Dedifferentiated amniotic fluid mesenchymal stem cell (primary cell): ENCODE measurements at regions not wholly inside any gene's neighbourhood (a gene's known extent, or its start where the extent isn't known, plus 50 kb on each side); places are given as distances from the start of the nearest gene placed in this dataset.
A peak's percentile ranks its signal among the peaks of the same experiment; 100 is the strongest.

Experiments used
- DNase-seq: peaks from one replicate; pipeline ENCODE4 v3.0.0-alpha.2; 2016; ENCODE audit errors: extremely low spot score

- no peak for DNase-seq
Measured at GRCh38 chr5:39891376-39891775, 466.6 kb upstream of the DAB2 start.

GRCh38 chr5:39880985-39881384, 456.2 kb upstream of the DAB2 start:
- no peak for DNase-seq

- no peak for DNase-seq
Measured at GRCh38 chr5:39877479-39877878, 452.7 kb upstream of the DAB2 start.

GRCh38 chr5:39876146-39876545, 451.4 kb upstream of the DAB2 start:
- DNase-seq: no peak

- no peak for DNase-seq
Measured at GRCh38 chr5:39870137-39870536, 445.4 kb upstream of the DAB2 start.

GRCh38 chr5:39869396-39869795, 444.6 kb upstream of the DAB2 start:
- DNase-seq: no peak

GRCh38 chr5:39867923-39868322, 443.1 kb upstream of the DAB2 start:
- DNase-seq: no peak

- no peak for DNase-seq
Measured at GRCh38 chr5:39863926-39864552, 439.3 kb upstream of the DAB2 start.

- DNase-seq: no peak
Measured at GRCh38 chr5:39857041-39857440, 432.3 kb upstream of the DAB2 start.

- no peak for DNase-seq
Measured at GRCh38 chr5:39854771-39855410, 430.1 kb upstream of the DAB2 start.

GRCh38 chr5:39850291-39850690, 425.5 kb upstream of the DAB2 start:
- DNase-seq: no peak

- DNase-seq: no peak
Measured at GRCh38 chr5:39846144-39846543, 421.4 kb upstream of the DAB2 start.

GRCh38 chr5:39843767-39844166, 419.0 kb upstream of the DAB2 start:
- no peak for DNase-seq

GRCh38 chr5:39835371-39835770, 410.6 kb upstream of the DAB2 start:
- no peak for DNase-seq

GRCh38 chr5:39829441-39829840, 404.7 kb upstream of the DAB2 start:
- DNase-seq: no peak

- no peak for DNase-seq
Measured at GRCh38 chr5:39826051-39826450, 401.3 kb upstream of the DAB2 start.

- no peak for DNase-seq
Measured at GRCh38 chr5:39825301-39825700, 400.5 kb upstream of the DAB2 start.

- DNase-seq: peak; percentile 23
Measured at GRCh38 chr5:39822020-39822419, 397.2 kb upstream of the DAB2 start.

GRCh38 chr5:39816866-39817265, 392.1 kb upstream of the DAB2 start:
- no peak for DNase-seq

- no peak for DNase-seq
Measured at GRCh38 chr5:39816156-39816845, 391.5 kb upstream of the DAB2 start.

- no peak for DNase-seq
Measured at GRCh38 chr5:39815711-39816110, 390.9 kb upstream of the DAB2 start.

GRCh38 chr5:39811381-39811780, 386.6 kb upstream of the DAB2 start:
- DNase-seq: no peak

GRCh38 chr5:39808656-39809055, 383.9 kb upstream of the DAB2 start:
- DNase-seq: no peak
